ENCODE measurements at regions not wholly inside any gene's neighbourhood (a gene's known extent, or its start where the extent isn't known, plus 50 kb on each side); places are given as distances from the start of the nearest gene placed in this dataset.
A peak's percentile ranks its signal among the peaks of the same experiment; 100 is the strongest.
"Not testable (repeated sequence)": the region's sequence is repeated elsewhere in the genome, so short reads cannot be mapped to it uniquely, and the experiment has no call there.

GRCh38 chr2:180307096-180307495, 300.0 kb upstream of the CWC22 start:
- no peak for DNase-seq (ENCODE audit: low read depth in 2 of 2)

DNA sequence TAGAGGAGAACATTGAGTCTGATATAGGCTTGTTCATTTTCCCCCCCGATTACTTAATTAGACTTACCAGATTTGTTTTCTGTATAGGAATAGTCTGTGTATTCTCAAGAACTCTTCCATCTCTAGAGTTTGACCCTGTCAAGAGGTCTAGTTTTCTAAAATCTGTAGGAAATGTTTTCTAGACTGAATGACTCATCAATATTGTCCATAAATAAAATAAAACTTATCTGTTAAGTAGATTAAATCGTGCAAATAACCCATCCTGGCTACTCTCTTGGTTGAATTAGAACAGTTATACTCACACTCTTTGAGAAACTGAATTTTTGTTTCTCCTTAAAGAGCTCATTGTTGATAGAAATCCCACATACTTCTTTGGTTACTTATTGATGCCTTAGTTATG, 299.2 kb upstream of the CWC22 start:
- DNase-seq (ENCODE audit: low read depth in 2 of 2), result no peak

- DNase-seq (ENCODE audit: low read depth in 2 of 2), result no peak
Observed at GRCh38 chr2:180291552-180292421, 284.7 kb upstream of the CWC22 start.

- DNase-seq (ENCODE audit: low read depth in 2 of 2), result peak; percentile 20 to 42
Observed at GRCh38 chr2:180291060-180291459, 284.0 kb upstream of the CWC22 start.

DNA sequence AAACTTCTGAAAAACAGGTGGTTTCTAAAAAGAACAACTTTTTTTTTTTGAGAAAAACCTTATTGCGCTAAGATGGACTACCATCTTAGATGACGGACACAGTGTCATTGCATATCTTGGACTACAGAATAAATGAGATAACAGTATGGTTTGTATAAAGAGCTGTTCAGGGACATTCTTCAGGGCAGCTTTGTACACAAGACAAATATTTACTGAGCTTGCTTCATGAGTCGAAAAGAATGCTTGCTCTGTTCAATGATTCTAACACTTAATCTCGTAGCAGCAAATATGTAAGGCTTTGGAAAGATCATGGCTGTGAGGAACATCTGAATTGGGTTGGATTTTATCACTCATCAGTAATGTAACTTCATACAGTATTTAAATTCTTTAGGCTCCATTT, 282.5 kb upstream of the CWC22 start:
- no peak for DNase-seq (ENCODE audit: low read depth in 2 of 2)

DNA sequence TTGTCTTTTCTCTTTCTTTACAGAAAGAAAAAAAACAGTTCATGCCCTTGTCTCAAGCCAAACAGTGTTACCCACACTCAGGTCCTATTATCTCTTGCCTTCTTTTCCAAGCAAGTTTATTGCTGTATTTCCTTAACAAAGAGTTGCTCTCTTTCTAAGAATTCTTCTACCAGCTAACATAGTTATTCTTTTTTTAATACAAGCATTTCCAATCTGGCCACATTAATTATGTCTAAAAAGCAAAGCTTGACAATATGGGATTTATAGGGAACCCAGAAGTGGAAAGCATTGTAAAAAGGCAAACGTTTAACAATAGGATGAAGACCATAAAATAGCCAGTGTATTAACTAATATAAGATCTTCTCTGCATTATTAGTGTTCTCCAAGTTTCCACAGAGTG, 272.5 kb upstream of the CWC22 start:
- DNase-seq (ENCODE audit: low read depth in 2 of 2), result no peak

DNA sequence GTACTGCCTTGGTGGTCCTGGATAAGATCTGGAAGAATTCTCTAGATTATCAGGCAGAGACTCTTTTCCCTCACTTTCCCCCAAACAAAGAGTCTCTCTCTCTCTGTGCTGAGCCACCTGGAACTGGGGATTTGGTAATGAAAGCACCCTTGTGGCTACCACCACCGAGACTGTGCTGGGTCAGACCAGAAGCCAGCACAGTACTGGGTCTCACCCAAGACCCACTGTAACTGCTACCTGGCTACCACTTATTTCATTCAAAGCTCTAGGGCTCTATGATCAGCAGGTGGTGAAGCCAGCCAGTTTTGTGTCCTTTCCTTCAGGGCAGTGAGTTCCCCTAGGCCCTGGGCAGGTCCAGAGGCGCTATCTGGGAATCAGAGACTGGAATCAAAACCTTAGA, 269.6 kb upstream of the CWC22 start:
- DNase-seq (ENCODE audit: low read depth in 2 of 2), result no peak

GRCh38 chr2:180268006-180268405, 260.9 kb upstream of the CWC22 start:
- DNase-seq (ENCODE audit: low read depth in 2 of 2), result no peak

- DNase-seq (ENCODE audit: low read depth in 2 of 2), result no peak
Observed at GRCh38 chr2:180261976-180262375, 254.9 kb upstream of the CWC22 start.

DNA sequence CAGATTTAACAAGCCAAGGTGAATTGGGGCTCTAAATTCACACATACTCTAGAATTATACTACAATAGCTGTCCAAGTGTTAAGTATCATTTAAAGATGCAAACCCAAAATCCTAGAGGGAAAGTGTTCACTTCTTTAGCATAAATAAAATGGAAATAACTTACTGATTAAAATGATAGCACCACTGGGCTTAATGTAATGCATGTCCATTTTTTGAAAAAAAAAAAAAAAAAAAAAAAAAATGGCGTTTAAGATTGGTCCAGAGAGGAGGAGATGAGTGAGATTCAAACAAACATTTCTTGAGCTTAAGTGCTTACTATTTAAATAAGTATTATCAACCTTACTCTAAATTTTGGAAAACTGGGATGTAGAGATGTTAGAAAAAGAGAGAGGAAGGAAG, 251.5 kb upstream of the CWC22 start:
- DNase-seq (ENCODE audit: low read depth in 2 of 2), result no peak

DNA sequence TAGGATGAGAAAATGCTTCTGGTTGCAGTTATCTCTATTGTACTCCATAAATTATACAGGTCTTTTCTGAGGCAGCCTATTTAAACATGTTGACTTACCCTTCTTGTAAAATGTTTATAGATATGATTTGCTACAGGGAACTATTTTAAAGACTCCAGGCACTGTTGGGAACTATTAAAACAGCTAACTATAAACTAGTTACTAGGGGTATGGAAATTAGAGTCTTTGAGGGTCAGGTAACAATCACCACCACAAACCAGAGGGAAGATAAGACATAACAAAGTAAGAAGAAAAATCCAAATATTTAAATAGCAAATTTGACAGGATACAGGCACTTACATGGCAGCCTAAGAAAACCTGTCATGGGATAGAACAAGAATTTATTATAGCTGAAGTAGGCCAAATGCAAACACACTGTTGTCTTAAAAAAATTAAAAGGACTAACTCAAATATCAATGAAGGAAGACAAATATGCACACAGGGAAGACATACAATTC, 251.0 kb upstream of the CWC22 start:
- no peak for DNase-seq (ENCODE audit: low read depth in 2 of 2)

- DNase-seq (ENCODE audit: low read depth in 2 of 2), result no peak
Observed at GRCh38 chr2:180257247-180257646, 250.2 kb upstream of the CWC22 start.

- no peak for DNase-seq (ENCODE audit: low read depth in 2 of 2)
Observed at GRCh38 chr2:180255981-180256380, 248.9 kb upstream of the CWC22 start.

GRCh38 chr2:180254872-180255271, 247.8 kb upstream of the CWC22 start:
- DNase-seq (ENCODE audit: low read depth in 2 of 2), result no peak

GRCh38 chr2:180247658-180248057, 240.6 kb upstream of the CWC22 start:
- no peak for DNase-seq (ENCODE audit: low read depth in 2 of 2)

GRCh38 chr2:180246268-180246667, 239.2 kb upstream of the CWC22 start:
- no peak for DNase-seq (ENCODE audit: low read depth in 2 of 2)

- DNase-seq (ENCODE audit: low read depth in 2 of 2), result no peak
Observed at GRCh38 chr2:180240774-180241173, 233.7 kb upstream of the CWC22 start.

GRCh38 chr2:180238729-180239128, 231.6 kb upstream of the CWC22 start:
- DNase-seq (ENCODE audit: low read depth in 2 of 2), result no peak

GRCh38 chr2:180236061-180236460, 229.0 kb upstream of the CWC22 start:
- DNase-seq (ENCODE audit: low read depth in 2 of 2), result not testable (repeated sequence)

DNA sequence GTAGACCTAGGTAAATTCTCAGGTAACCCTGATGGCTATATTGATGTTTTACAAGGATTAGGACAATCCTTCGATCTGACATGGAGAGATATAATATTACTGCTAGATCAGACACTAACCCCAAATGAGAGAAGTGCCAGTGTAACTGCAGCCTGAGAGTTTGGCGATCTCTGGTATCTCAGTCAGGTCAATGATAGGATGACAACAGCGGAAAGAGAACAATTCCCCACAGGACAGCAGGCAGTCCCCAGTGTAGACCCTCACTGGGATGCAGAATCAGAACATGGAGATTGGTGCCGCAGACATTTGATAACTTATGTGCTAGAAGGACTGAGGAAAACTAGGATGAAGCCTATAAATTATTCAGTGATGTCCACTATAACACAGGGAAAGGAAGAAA, 228.4 kb upstream of the CWC22 start:
- not testable (repeated sequence) for DNase-seq (ENCODE audit: low read depth in 2 of 2)

GRCh38 chr2:180234991-180235390, 227.9 kb upstream of the CWC22 start:
- not testable (repeated sequence) for DNase-seq (ENCODE audit: low read depth in 2 of 2)

- DNase-seq (ENCODE audit: low read depth in 2 of 2), result no peak
Observed at GRCh38 chr2:180231015-180231414, 223.9 kb upstream of the CWC22 start.

DNA sequence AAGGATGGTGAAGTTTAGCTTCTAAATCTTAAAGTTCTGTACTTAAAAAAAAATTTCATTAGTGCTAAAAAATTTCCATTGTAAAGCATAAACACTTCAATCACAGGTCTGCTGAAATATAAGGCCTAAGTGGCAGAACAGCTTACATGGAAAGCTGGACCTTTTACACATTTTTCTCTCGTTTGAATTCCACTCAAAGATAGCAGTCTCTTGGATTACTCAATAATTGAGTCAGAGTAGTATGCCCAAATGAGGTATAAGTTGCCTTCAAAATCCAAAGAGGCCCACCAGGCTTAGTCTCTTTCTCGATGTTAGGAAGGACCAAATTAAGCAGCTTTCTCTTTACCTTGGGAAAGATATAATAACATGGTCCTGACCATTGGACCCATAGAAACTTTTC, 220.4 kb upstream of the CWC22 start:
- DNase-seq (ENCODE audit: low read depth in 2 of 2), result no peak

DNA sequence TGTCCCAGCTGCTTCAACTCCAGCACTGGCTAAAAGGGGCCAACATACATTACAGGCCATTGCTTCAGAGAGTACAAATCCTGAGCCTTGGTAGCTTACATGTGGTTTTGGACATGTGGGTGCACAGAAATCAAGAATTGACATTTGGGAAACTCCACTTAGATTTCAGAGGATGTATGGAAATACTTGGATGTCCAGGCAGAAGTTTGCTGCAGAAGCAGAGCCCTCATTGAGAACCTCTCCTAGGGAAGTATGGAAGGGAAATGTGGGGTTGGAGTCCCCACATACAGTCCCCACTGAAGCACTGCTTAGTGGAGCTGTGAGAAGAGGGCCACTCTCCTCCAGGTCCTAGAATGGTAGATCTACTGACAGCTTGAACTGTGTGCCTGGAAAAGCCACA, 218.0 kb upstream of the CWC22 start:
- DNase-seq (ENCODE audit: low read depth in 2 of 2), result no peak
